ENCODE measurements at regions not wholly inside any gene's neighbourhood (a gene's known extent, or its start where the extent isn't known, plus 50 kb on each side); places are given as distances from the start of the nearest gene placed in this dataset.

- H3K9me3 ChIP-seq (ENCODE audit: control insufficient read depth, low read length), result no peaks in the 10 kb centered on the region
- H3K9ac ChIP-seq (ENCODE audit: low read length), result no peak overlapping the region
- DNase-seq (ENCODE audit: low read depth), result peak; percentile 59
- no peaks in the 10 kb centered on the region for H3K36me3 ChIP-seq (ENCODE audit: control insufficient read depth, insufficient read depth, low read length, severe bottlenecking)
- no peaks in the 10 kb centered on the region for H3K27me3 ChIP-seq (replicated peaks; ENCODE audit: control insufficient read depth, insufficient read depth, low read length)
- no peaks in the 10 kb centered on the region for H3K4me1 ChIP-seq (ENCODE audit: control insufficient read depth, insufficient read depth, low read length)
- no peak overlapping the region for H3K4me3 ChIP-seq (ENCODE audit: low read length)
These were observed 225.1 kb upstream of the GALNTL6 start for GRCh38 chr4:171588051-171588545.

- no peak for DNase-seq (ENCODE audit: low read depth)
- Histone ChIP-seq H3K36me3 (ENCODE audit: control insufficient read depth, insufficient read depth, low read length, severe bottlenecking) (no peaks in the 10 kb centered on the region), H3K27me3 (replicated peaks; ENCODE audit: control insufficient read depth, insufficient read depth, low read length) (no peaks in the 10 kb centered on the region), H3K4me3 (ENCODE audit: low read length) (no peak overlapping the region), H3K9me3 (ENCODE audit: control insufficient read depth, low read length) (no peaks in the 10 kb centered on the region), H3K9ac (ENCODE audit: low read length) (no peak overlapping the region), H3K4me1 (ENCODE audit: control insufficient read depth, insufficient read depth, low read length) (no peaks in the 10 kb centered on the region)
These were observed 229.4 kb upstream of the GALNTL6 start for GRCh38 chr4:171583790-171584189.

- DNase-seq (ENCODE audit: low read depth), result no peak
- Histone ChIP-seq H3K9ac (ENCODE audit: low read length) (no peak overlapping the region), H3K27me3 (replicated peaks; ENCODE audit: control insufficient read depth, insufficient read depth, low read length) (no peaks in the 10 kb centered on the region), H3K36me3 (ENCODE audit: control insufficient read depth, insufficient read depth, low read length, severe bottlenecking) (no peaks in the 10 kb centered on the region), H3K9me3 (ENCODE audit: control insufficient read depth, low read length) (no peaks in the 10 kb centered on the region), H3K4me3 (ENCODE audit: low read length) (no peak overlapping the region), H3K4me1 (ENCODE audit: control insufficient read depth, insufficient read depth, low read length) (no peaks in the 10 kb centered on the region)
These were observed 230.1 kb upstream of the GALNTL6 start for GRCh38 chr4:171582961-171583581.

- no peaks in the 10 kb centered on the region for H3K4me1 ChIP-seq (ENCODE audit: control insufficient read depth, insufficient read depth, low read length)
- H3K36me3 ChIP-seq (ENCODE audit: control insufficient read depth, insufficient read depth, low read length, severe bottlenecking), result no peaks in the 10 kb centered on the region
- H3K27me3 ChIP-seq (replicated peaks; ENCODE audit: control insufficient read depth, insufficient read depth, low read length), result no peaks in the 10 kb centered on the region
- no peak overlapping the region for H3K4me3 ChIP-seq (ENCODE audit: low read length)
- no peak for DNase-seq (ENCODE audit: low read depth)
- H3K9me3 ChIP-seq (ENCODE audit: control insufficient read depth, low read length), result no peaks in the 10 kb centered on the region
- H3K9ac ChIP-seq (ENCODE audit: low read length), result no peak overlapping the region
These were observed 240.0 kb upstream of the GALNTL6 start for GRCh38 chr4:171573181-171573580.

- Histone ChIP-seq H3K27me3 (replicated peaks; ENCODE audit: control insufficient read depth, insufficient read depth, low read length) (no peaks in the 10 kb centered on the region), H3K9ac (ENCODE audit: low read length) (no peak overlapping the region), H3K9me3 (ENCODE audit: control insufficient read depth, low read length) (no peaks in the 10 kb centered on the region), H3K4me1 (ENCODE audit: control insufficient read depth, insufficient read depth, low read length) (no peaks in the 10 kb centered on the region), H3K36me3 (ENCODE audit: control insufficient read depth, insufficient read depth, low read length, severe bottlenecking) (no peaks in the 10 kb centered on the region), H3K4me3 (ENCODE audit: low read length) (no peak overlapping the region)
- DNase-seq (ENCODE audit: low read depth), result no peak
These were observed 247.9 kb upstream of the GALNTL6 start for GRCh38 chr4:171565130-171565788.

GRCh38 chr4:171561419-171561818, 251.8 kb upstream of the GALNTL6 start:
- no peaks in the 10 kb centered on the region for H3K4me1 ChIP-seq (ENCODE audit: control insufficient read depth, insufficient read depth, low read length)
- no peaks in the 10 kb centered on the region for H3K9me3 ChIP-seq (ENCODE audit: control insufficient read depth, low read length)
- H3K9ac ChIP-seq (ENCODE audit: low read length), result no peak overlapping the region
- H3K4me3 ChIP-seq (ENCODE audit: low read length), result no peak overlapping the region
- DNase-seq (ENCODE audit: low read depth), result no peak
- no peaks in the 10 kb centered on the region for H3K36me3 ChIP-seq (ENCODE audit: control insufficient read depth, insufficient read depth, low read length, severe bottlenecking)
- no peaks in the 10 kb centered on the region for H3K27me3 ChIP-seq (replicated peaks; ENCODE audit: control insufficient read depth, insufficient read depth, low read length)

- Histone ChIP-seq H3K36me3 (ENCODE audit: control insufficient read depth, insufficient read depth, low read length, severe bottlenecking) (no peaks in the 10 kb centered on the region), H3K9me3 (ENCODE audit: control insufficient read depth, low read length) (no peaks in the 10 kb centered on the region), H3K27me3 (replicated peaks; ENCODE audit: control insufficient read depth, insufficient read depth, low read length) (no peaks in the 10 kb centered on the region), H3K9ac (ENCODE audit: low read length) (no peak overlapping the region), H3K4me3 (ENCODE audit: low read length) (no peak overlapping the region), H3K4me1 (ENCODE audit: control insufficient read depth, insufficient read depth, low read length) (no peaks in the 10 kb centered on the region)
- no peak for DNase-seq (ENCODE audit: low read depth)
These were observed 259.2 kb upstream of the GALNTL6 start for GRCh38 chr4:171553961-171554360.

GRCh38 chr4:171542640-171543039, 270.6 kb upstream of the GALNTL6 start:
- no peak overlapping the region for H3K9ac ChIP-seq (ENCODE audit: low read length)
- H3K36me3 ChIP-seq (ENCODE audit: control insufficient read depth, insufficient read depth, low read length, severe bottlenecking), result no peaks in the 10 kb centered on the region
- H3K9me3 ChIP-seq (ENCODE audit: control insufficient read depth, low read length), result peaks cover 5% of the 10 kb centered on the region
- no peak overlapping the region for H3K4me3 ChIP-seq (ENCODE audit: low read length)
- H3K4me1 ChIP-seq (ENCODE audit: control insufficient read depth, insufficient read depth, low read length), result no peaks in the 10 kb centered on the region
- no peak for DNase-seq (ENCODE audit: low read depth)
- no peaks in the 10 kb centered on the region for H3K27me3 ChIP-seq (replicated peaks; ENCODE audit: control insufficient read depth, insufficient read depth, low read length)

- Histone ChIP-seq H3K36me3 (ENCODE audit: control insufficient read depth, insufficient read depth, low read length, severe bottlenecking) (no peaks in the 10 kb centered on the region), H3K9me3 (ENCODE audit: control insufficient read depth, low read length) (peaks cover 5% of the 10 kb centered on the region), H3K4me3 (ENCODE audit: low read length) (no peak overlapping the region), H3K4me1 (ENCODE audit: control insufficient read depth, insufficient read depth, low read length) (no peaks in the 10 kb centered on the region), H3K9ac (ENCODE audit: low read length) (no peak overlapping the region), H3K27me3 (replicated peaks; ENCODE audit: control insufficient read depth, insufficient read depth, low read length) (no peaks in the 10 kb centered on the region)
- no peak for DNase-seq (ENCODE audit: low read depth)
These were observed 274.6 kb upstream of the GALNTL6 start for GRCh38 chr4:171538601-171539100.

- H3K9ac ChIP-seq (ENCODE audit: low read length), result no peak overlapping the region
- H3K27me3 ChIP-seq (replicated peaks; ENCODE audit: control insufficient read depth, insufficient read depth, low read length), result no peaks in the 10 kb centered on the region
- H3K36me3 ChIP-seq (ENCODE audit: control insufficient read depth, insufficient read depth, low read length, severe bottlenecking), result no peaks in the 10 kb centered on the region
- peaks cover 5% of the 10 kb centered on the region for H3K9me3 ChIP-seq (ENCODE audit: control insufficient read depth, low read length)
- DNase-seq (ENCODE audit: low read depth), result no peak
- no peak overlapping the region for H3K4me3 ChIP-seq (ENCODE audit: low read length)
- no peaks in the 10 kb centered on the region for H3K4me1 ChIP-seq (ENCODE audit: control insufficient read depth, insufficient read depth, low read length)
These were observed 278.8 kb upstream of the GALNTL6 start for GRCh38 chr4:171534391-171534790.

GRCh38 chr4:171532968-171533367, 280.2 kb upstream of the GALNTL6 start:
- no peak for DNase-seq (ENCODE audit: low read depth)
- H3K9ac ChIP-seq (ENCODE audit: low read length), result no peak overlapping the region
- no peak overlapping the region for H3K4me3 ChIP-seq (ENCODE audit: low read length)
- peaks cover 4% of the 10 kb centered on the region for H3K9me3 ChIP-seq (ENCODE audit: control insufficient read depth, low read length)
- H3K36me3 ChIP-seq (ENCODE audit: control insufficient read depth, insufficient read depth, low read length, severe bottlenecking), result no peaks in the 10 kb centered on the region
- no peaks in the 10 kb centered on the region for H3K4me1 ChIP-seq (ENCODE audit: control insufficient read depth, insufficient read depth, low read length)
- H3K27me3 ChIP-seq (replicated peaks; ENCODE audit: control insufficient read depth, insufficient read depth, low read length), result no peaks in the 10 kb centered on the region
